Keratinocyte (primary cell): ENCODE measurements at regions not wholly inside any gene's neighbourhood (a gene's known extent, or its start where the extent isn't known, plus 50 kb on each side); places are given as distances from the start of the nearest gene placed in this dataset.

Experiments
- DNase-seq: peaks from one replicate; pipeline ENCODE4 v3.0.0-alpha.2; 2011; ENCODE audit warnings: low read depth, missing footprints, low spot score
- FAIRE-seq: peaks from 2 replicates; lab custom pipeline; 2011; peaks lifted over from hg19 to GRCh38; lab: Jason Lieb, UNC
- H2AFZ ChIP-seq: 2 replicates; pipeline ENCODE4 v1.6.0; 2012; ENCODE audit warnings: low read length, control low read depth, inconsistent platforms; ENCODE audit not compliant: control insufficient read depth
- H3K27ac ChIP-seq: 2 replicates; pipeline ENCODE4 v1.5.1; 2011; ENCODE audit warnings: low read length; ENCODE audit not compliant: control insufficient read depth, insufficient read depth
- H3K27me3 ChIP-seq: 3 replicates; pipeline ENCODE4 v1.6.0; 2011; ENCODE audit warnings: low read length; ENCODE audit not compliant: control insufficient read depth, insufficient read depth; ENCODE audit errors: extremely low read depth
- H3K36me3 ChIP-seq, 2 experiments: 2 replicates in 1 of 2; 3 replicates in 1 of 2; pipeline ENCODE4 v1.5.1; 2011; ENCODE audit warnings: low read length in 2 of 2, mild to moderate bottlenecking in 1 of 2; ENCODE audit not compliant: control insufficient read depth in 2 of 2, insufficient read depth in 2 of 2; ENCODE audit errors: extremely low read depth in 1 of 2
- H3K4me1 ChIP-seq: 3 replicates; pipeline ENCODE4 v1.5.1; 2011; ENCODE audit warnings: low read length; ENCODE audit not compliant: control insufficient read depth, insufficient read depth; ENCODE audit errors: extremely low read depth
- H3K4me2 ChIP-seq: 3 replicates; pipeline ENCODE4 v1.6.0; 2011; ENCODE audit warnings: low read depth, low read length; ENCODE audit not compliant: control insufficient read depth, insufficient read depth; ENCODE audit errors: extremely low read depth
- H3K4me3 ChIP-seq, 3 experiments: fragments of 200-600 bp in 1 of 3; sonication (generic) in 1 of 3; 2 replicates in 2 of 3; 3 replicates in 1 of 3; pipeline ENCODE4 v1.5.1; 2011 to 2016; ENCODE audit warnings: low read length in 3 of 3, mild to moderate bottlenecking in 3 of 3, control low read depth in 2 of 3, inconsistent platforms in 1 of 3, low read depth in 1 of 3, mixed read lengths in 1 of 3, mixed run types in 1 of 3, moderate library complexity in 1 of 3; ENCODE audit not compliant: control insufficient read depth in 2 of 3, insufficient read depth in 2 of 3; ENCODE audit errors: extremely low read depth in 1 of 3
- H3K79me2 ChIP-seq: 2 replicates; pipeline ENCODE4 v1.6.0; 2012; ENCODE audit warnings: low read length; ENCODE audit not compliant: control insufficient read depth, insufficient read depth
- H3K9ac ChIP-seq: 3 replicates; pipeline ENCODE4 v1.6.0; 2011; ENCODE audit warnings: low read length; ENCODE audit not compliant: control insufficient read depth, insufficient read depth; ENCODE audit errors: extremely low read depth
- H3K9me1 ChIP-seq: 3 replicates; pipeline ENCODE4 v1.6.0; 2011; ENCODE audit warnings: low read length; ENCODE audit not compliant: control insufficient read depth, insufficient read depth; ENCODE audit errors: extremely low read depth
- H3K9me3 ChIP-seq: 2 replicates; pipeline ENCODE4 v1.5.1; 2012; ENCODE audit warnings: low read depth, low read length; ENCODE audit not compliant: control insufficient read depth
- H4K20me1 ChIP-seq: 3 replicates; pipeline ENCODE4 v1.6.0; 2011; ENCODE audit warnings: low read length; ENCODE audit not compliant: control insufficient read depth, insufficient read depth; ENCODE audit errors: extremely low read depth
- EZH2 ChIP-seq: IDR thresholded peaks from one replicate; pipeline ENCODE4 v1.6.1; 2012; ENCODE audit warnings: inconsistent platforms, mild to moderate bottlenecking, low read length, moderate library complexity
- dilution Hi-C: fragments of 300-500 bp; cut with MboI; formaldehyde crosslinking; loops from one replicate; pipeline ENCODE4 v1.7.0; 2020; ENCODE audit warnings: low sequenced_read_pairs; ENCODE audit not compliant: extremely low pct_ligation_motif_present
- TF ChIP-seq, protein P1 (sequence below), 3 experiments: IDR thresholded peaks in 1 of 3; conservative IDR thresholded peaks in 1 of 3; optimal IDR thresholded peaks in 1 of 3; 2 replicates in 2 of 3; 3 replicates in 1 of 3; pipeline versions ENCODE3 to v1.5.1; 2011; ENCODE audit warnings: low read length in 3 of 3, mild to moderate bottlenecking in 3 of 3, moderate library complexity in 2 of 3, control low read depth in 1 of 3, inconsistent platforms in 1 of 3; ENCODE audit not compliant: insufficient read depth in 2 of 3; ENCODE audit errors: extremely low read depth in 1 of 3

DNA sequence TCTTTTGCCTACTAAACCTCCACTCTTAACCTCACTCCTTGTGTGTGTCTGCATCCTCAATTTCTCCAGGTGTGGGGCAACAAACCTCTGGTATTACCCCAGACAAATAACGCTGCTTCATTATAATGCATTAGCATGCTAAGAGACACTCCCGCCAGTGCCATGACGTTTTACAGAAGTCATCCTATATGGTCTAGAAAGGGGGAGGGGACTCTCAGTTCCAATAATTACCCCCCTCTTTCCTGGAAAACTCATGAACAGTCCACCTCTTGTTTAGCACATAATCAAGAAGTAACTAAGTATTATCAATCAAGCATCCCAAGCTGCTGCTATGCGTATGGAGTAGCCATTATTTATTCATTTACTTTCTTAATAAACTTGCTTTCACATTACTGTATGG lies 364.5 kb downstream of the TYW1 start:
- no peak overlapping the region for H3K9ac ChIP-seq
- H3K27me3 ChIP-seq: no peaks in the 10 kb centered on the region
- H2AFZ ChIP-seq: no peak overlapping the region
- dilution Hi-C loops: no loop called here
- no peak for FAIRE-seq
- no peak overlapping the region for H3K4me2 ChIP-seq
- no peaks in the 10 kb centered on the region for H4K20me1 ChIP-seq
- H3K79me2 ChIP-seq: no peaks in the 10 kb centered on the region
- no peaks in the 10 kb centered on the region for H3K36me3 ChIP-seq
- TF ChIP-seq, protein P1, sequence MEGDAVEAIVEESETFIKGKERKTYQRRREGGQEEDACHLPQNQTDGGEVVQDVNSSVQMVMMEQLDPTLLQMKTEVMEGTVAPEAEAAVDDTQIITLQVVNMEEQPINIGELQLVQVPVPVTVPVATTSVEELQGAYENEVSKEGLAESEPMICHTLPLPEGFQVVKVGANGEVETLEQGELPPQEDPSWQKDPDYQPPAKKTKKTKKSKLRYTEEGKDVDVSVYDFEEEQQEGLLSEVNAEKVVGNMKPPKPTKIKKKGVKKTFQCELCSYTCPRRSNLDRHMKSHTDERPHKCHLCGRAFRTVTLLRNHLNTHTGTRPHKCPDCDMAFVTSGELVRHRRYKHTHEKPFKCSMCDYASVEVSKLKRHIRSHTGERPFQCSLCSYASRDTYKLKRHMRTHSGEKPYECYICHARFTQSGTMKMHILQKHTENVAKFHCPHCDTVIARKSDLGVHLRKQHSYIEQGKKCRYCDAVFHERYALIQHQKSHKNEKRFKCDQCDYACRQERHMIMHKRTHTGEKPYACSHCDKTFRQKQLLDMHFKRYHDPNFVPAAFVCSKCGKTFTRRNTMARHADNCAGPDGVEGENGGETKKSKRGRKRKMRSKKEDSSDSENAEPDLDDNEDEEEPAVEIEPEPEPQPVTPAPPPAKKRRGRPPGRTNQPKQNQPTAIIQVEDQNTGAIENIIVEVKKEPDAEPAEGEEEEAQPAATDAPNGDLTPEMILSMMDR (optimal IDR thresholded peaks at IDR 0.05 in 1 of 3, IDR thresholded peaks at IDR 0.05 in 1 of 3, conservative IDR thresholded peaks at IDR 0.05 in 1 of 3; ENCODE audit: extremely low read depth in 1 of 3, insufficient read depth in 2 of 3, low read length in 3 of 3): no peak
- no peak for TF ChIP-seq EZH2
- H3K9me3 ChIP-seq: no peaks in the 10 kb centered on the region
- no peak overlapping the region for H3K4me3 ChIP-seq
- no peaks in the 10 kb centered on the region for H3K9me1 ChIP-seq
- DNase-seq: no peak
- H3K4me1 ChIP-seq: no peaks in the 10 kb centered on the region
- H3K27ac ChIP-seq: no peak overlapping the region

- Histone ChIP-seq H2AFZ (no peak overlapping the region), H3K4me3 (no peak overlapping the region), H3K36me3 (no peaks in the 10 kb centered on the region), H3K27ac (no peak overlapping the region), H4K20me1 (no peaks in the 10 kb centered on the region), H3K4me2 (no peak overlapping the region), H3K9me3 (no peaks in the 10 kb centered on the region), H3K27me3 (no peaks in the 10 kb centered on the region), H3K9ac (no peak overlapping the region), H3K79me2 (no peaks in the 10 kb centered on the region), H3K9me1 (no peaks in the 10 kb centered on the region), H3K4me1 (no peaks in the 10 kb centered on the region)
- TF ChIP-seq, protein P1 (optimal IDR thresholded peaks at IDR 0.05 in 1 of 3, IDR thresholded peaks at IDR 0.05 in 1 of 3, conservative IDR thresholded peaks at IDR 0.05 in 1 of 3; ENCODE audit: extremely low read depth in 1 of 3, insufficient read depth in 2 of 3, low read length in 3 of 3): no peak
- TF ChIP-seq EZH2: no peak
- no peak for FAIRE-seq
- dilution Hi-C loops: no loop called here
- no peak for DNase-seq
Observed at GRCh38 chr7:67364441-67365017, 367.9 kb downstream of the TYW1 start.
